ENCODE measurements at regions not wholly inside any gene's neighbourhood (a gene's known extent, or its start where the extent isn't known, plus 50 kb on each side); places are given as distances from the start of the nearest gene placed in this dataset.

- H3K9me3 ChIP-seq (ENCODE audit: control insufficient read depth in 4 of 4, insufficient read depth in 3 of 4, low read length in 3 of 4): no peaks in the 10 kb centered on the region
- WGBS, 2 donors: 64 to 83% methylated on average over 2 of the region's 2 CpGs
- TF ChIP-seq CTCF (IDR thresholded peaks at IDR 0.05; ENCODE audit: control extremely low read depth, extremely low read depth): no peak
- no peak overlapping the region for H3K4me3 ChIP-seq
- no peak overlapping the region for H3K9ac ChIP-seq (ENCODE audit: insufficient read depth in 1 of 2, low read length in 2 of 2)
- DNase-seq (no peak), ATAC-seq (ENCODE audit: insufficient read depth, low FRiP score) (no peak)
- no peak overlapping the region for H3K27ac ChIP-seq (ENCODE audit: low read depth in 1 of 2, low read length in 1 of 2)
- no peaks in the 10 kb centered on the region for H3K36me3 ChIP-seq (ENCODE audit: control insufficient read depth in 4 of 4, insufficient read depth in 4 of 4, low read length in 4 of 4)
- H3K4me1 ChIP-seq (ENCODE audit: control insufficient read depth in 5 of 5, insufficient read depth in 5 of 5, low read length in 5 of 5): peaks cover 0 to 17% (median 0%) of the 10 kb centered on the region in 5 donors
- no peaks in the 10 kb centered on the region for H3K27me3 ChIP-seq (ENCODE audit: control insufficient read depth in 3 of 3, insufficient read depth in 3 of 3, low read length in 2 of 3)
Measured at GRCh38 chr5:145244788-145245187, 590.4 kb downstream of the PRELID2 start.

GRCh38 chr5:145244251-145244650, 590.9 kb downstream of the PRELID2 start:
- Histone ChIP-seq H3K9ac (ENCODE audit: insufficient read depth in 1 of 2, low read length in 2 of 2) (no peak overlapping the region), H3K4me3 (no peak overlapping the region), H3K27me3 (ENCODE audit: control insufficient read depth in 3 of 3, insufficient read depth in 3 of 3, low read length in 2 of 3) (no peaks in the 10 kb centered on the region), H3K9me3 (ENCODE audit: control insufficient read depth in 4 of 4, insufficient read depth in 3 of 4, low read length in 3 of 4) (no peaks in the 10 kb centered on the region), H3K27ac (ENCODE audit: low read depth in 1 of 2, low read length in 1 of 2) (no peak overlapping the region), H3K36me3 (ENCODE audit: control insufficient read depth in 4 of 4, insufficient read depth in 4 of 4, low read length in 4 of 4) (no peaks in the 10 kb centered on the region), H3K4me1 (ENCODE audit: control insufficient read depth in 5 of 5, insufficient read depth in 5 of 5, low read length in 5 of 5) (peaks cover 0 to 17% (median 0%) of the 10 kb centered on the region in 5 donors)
- ATAC-seq (ENCODE audit: insufficient read depth, low FRiP score) (no peak), DNase-seq (no peak)
- TF ChIP-seq CTCF (IDR thresholded peaks at IDR 0.05; ENCODE audit: control extremely low read depth, extremely low read depth): no peak
- WGBS, 2 donors: 86 to 87% methylated on average over 4 of the region's 4 CpGs

- WGBS, 2 donors: 92% methylated on average over 2 of the region's 2 CpGs
- TF ChIP-seq CTCF (IDR thresholded peaks at IDR 0.05; ENCODE audit: control extremely low read depth, extremely low read depth): no peak
- Histone ChIP-seq H3K4me1 (ENCODE audit: control insufficient read depth in 5 of 5, insufficient read depth in 5 of 5, low read length in 5 of 5) (peaks cover 0 to 17% (median 0%) of the 10 kb centered on the region in 5 donors), H3K4me3 (no peak overlapping the region), H3K9ac (ENCODE audit: insufficient read depth in 1 of 2, low read length in 2 of 2) (no peak overlapping the region), H3K27me3 (ENCODE audit: control insufficient read depth in 3 of 3, insufficient read depth in 3 of 3, low read length in 2 of 3) (no peaks in the 10 kb centered on the region), H3K9me3 (ENCODE audit: control insufficient read depth in 4 of 4, insufficient read depth in 3 of 4, low read length in 3 of 4) (no peaks in the 10 kb centered on the region), H3K27ac (ENCODE audit: low read depth in 1 of 2, low read length in 1 of 2) (no peak overlapping the region), H3K36me3 (ENCODE audit: control insufficient read depth in 4 of 4, insufficient read depth in 4 of 4, low read length in 4 of 4) (no peaks in the 10 kb centered on the region)
- ATAC-seq (ENCODE audit: insufficient read depth, low FRiP score): no peak
- no peak for DNase-seq
Measured at GRCh38 chr5:145243016-145243415, 592.1 kb downstream of the PRELID2 start.

- no peak for TF ChIP-seq CTCF (IDR thresholded peaks at IDR 0.05; ENCODE audit: control extremely low read depth, extremely low read depth)
- H3K4me3 ChIP-seq: no peak overlapping the region
- DNase-seq: no peak
- no peak overlapping the region for H3K9ac ChIP-seq (ENCODE audit: insufficient read depth in 1 of 2, low read length in 2 of 2)
- no peaks in the 10 kb centered on the region for H3K36me3 ChIP-seq (ENCODE audit: control insufficient read depth in 4 of 4, insufficient read depth in 4 of 4, low read length in 4 of 4)
- no peak overlapping the region for H3K27ac ChIP-seq (ENCODE audit: low read depth in 1 of 2, low read length in 1 of 2)
- no peaks in the 10 kb centered on the region for H3K27me3 ChIP-seq (ENCODE audit: control insufficient read depth in 3 of 3, insufficient read depth in 3 of 3, low read length in 2 of 3)
- 70 to 72% methylated on average over 1 of the region's 1 CpG for WGBS, 2 donors
- ATAC-seq (ENCODE audit: insufficient read depth, low FRiP score): no peak
- H3K4me1 ChIP-seq (ENCODE audit: control insufficient read depth in 5 of 5, insufficient read depth in 5 of 5, low read length in 5 of 5): peaks cover 0 to 17% (median 0%) of the 10 kb centered on the region in 5 donors
- H3K9me3 ChIP-seq (ENCODE audit: control insufficient read depth in 4 of 4, insufficient read depth in 3 of 4, low read length in 3 of 4): no peaks in the 10 kb centered on the region
Measured at GRCh38 chr5:145242551-145242950, 592.6 kb downstream of the PRELID2 start.

Measured in lung (tissue), 11 donors.